Testis (tissue), 2 donors: ENCODE measurements at regions not wholly inside any gene's neighbourhood (a gene's known extent, or its start where the extent isn't known, plus 50 kb on each side); places are given as distances from the start of the nearest gene placed in this dataset.

Experiments
- DNase-seq: peaks from one replicate; pipeline ENCODE4 v3.0.0-alpha.2; 2019
- H3K27ac ChIP-seq, 2 donors: fragments of 200-600 bp; sonication (generic); one replicate each; pipeline ENCODE4 v1.5.1; 2019
- H3K27me3 ChIP-seq: fragments of 200-600 bp; sonication (generic); one replicate; pipeline ENCODE4 v1.5.1; 2019
- H3K36me3 ChIP-seq: fragments of 200-600 bp; sonication (generic); one replicate; pipeline ENCODE4 v1.5.1; 2017; ENCODE audit warnings: low read depth; ENCODE audit errors: missing control alignments
- H3K4me1 ChIP-seq: fragments of 200-600 bp; sonication (generic); one replicate; pipeline ENCODE4 v1.5.1; 2019
- H3K4me3 ChIP-seq, 2 donors: fragments of 200-600 bp; sonication (generic); one replicate each; pipeline ENCODE4 v1.5.1; 2017 to 2019
- H3K9me3 ChIP-seq: fragments of 200-600 bp; sonication (generic); one replicate; pipeline ENCODE4 v1.5.1; 2017
- POLR2A ChIP-seq: fragments of 450-650 bp; IDR thresholded peaks from one replicate; pipeline ENCODE4 v1.6.1; 2017; ENCODE audit warnings: antibody characterized with exemption, mild to moderate bottlenecking, moderate library complexity
- WGBS, 2 donors: methylation state at CpG; one replicate each; pipeline ENCODE4 v1.1.5; 2018; 5-methylcytosine and 5-hydroxymethylcytosine counted together
- intact Hi-C: fragments of 100-400 bp; cut with DNase I; formaldehyde crosslinking; loops from one replicate; pipeline ENCODE4 v1.15.1; 2023; ENCODE audit warnings: low total_unique reads
- TF ChIP-seq, protein P1 (sequence below), 3 experiments: fragments of 450-650 bp in 2 of 3; fragments of 200-600 bp in 1 of 3; sonication (generic) in 1 of 3; IDR thresholded peaks; one replicate each; pipeline ENCODE4 v1.5.1; 2016 to 2019; ENCODE audit warnings: antibody characterized with exemption in 3 of 3, mild to moderate bottlenecking in 2 of 3, moderate library complexity in 1 of 3

DNA sequence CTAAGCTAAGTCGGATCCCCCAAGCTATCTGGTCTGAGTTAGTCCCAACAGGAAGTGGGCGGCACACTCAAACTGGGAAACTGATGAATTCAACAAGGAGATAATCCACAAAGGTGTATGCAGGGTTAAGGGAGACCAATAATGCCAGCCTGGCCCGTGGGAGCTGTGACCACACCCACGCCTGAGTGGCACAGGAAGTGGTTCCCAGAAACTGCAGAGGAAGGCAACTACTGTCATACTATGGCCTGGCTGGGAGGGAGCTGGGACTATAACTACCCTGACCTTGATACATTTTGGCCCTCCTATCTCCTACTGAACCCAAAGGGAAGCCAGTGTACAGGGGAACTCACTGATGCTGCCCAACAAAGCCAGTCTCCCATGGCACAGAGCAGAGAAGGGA, 85.5 kb upstream of the TDRD3 start:
- Histone ChIP-seq H3K4me1 (no peaks in the 10 kb centered on the region), H3K4me3 (no peak overlapping the region), H3K27ac (no peak overlapping the region), H3K9me3 (no peaks in the 10 kb centered on the region), H3K27me3 (no peaks in the 10 kb centered on the region), H3K36me3 (no peaks in the 10 kb centered on the region)
- intact Hi-C loops, result no loop called here
- DNase-seq, result no peak
- TF ChIP-seq, protein P1, sequence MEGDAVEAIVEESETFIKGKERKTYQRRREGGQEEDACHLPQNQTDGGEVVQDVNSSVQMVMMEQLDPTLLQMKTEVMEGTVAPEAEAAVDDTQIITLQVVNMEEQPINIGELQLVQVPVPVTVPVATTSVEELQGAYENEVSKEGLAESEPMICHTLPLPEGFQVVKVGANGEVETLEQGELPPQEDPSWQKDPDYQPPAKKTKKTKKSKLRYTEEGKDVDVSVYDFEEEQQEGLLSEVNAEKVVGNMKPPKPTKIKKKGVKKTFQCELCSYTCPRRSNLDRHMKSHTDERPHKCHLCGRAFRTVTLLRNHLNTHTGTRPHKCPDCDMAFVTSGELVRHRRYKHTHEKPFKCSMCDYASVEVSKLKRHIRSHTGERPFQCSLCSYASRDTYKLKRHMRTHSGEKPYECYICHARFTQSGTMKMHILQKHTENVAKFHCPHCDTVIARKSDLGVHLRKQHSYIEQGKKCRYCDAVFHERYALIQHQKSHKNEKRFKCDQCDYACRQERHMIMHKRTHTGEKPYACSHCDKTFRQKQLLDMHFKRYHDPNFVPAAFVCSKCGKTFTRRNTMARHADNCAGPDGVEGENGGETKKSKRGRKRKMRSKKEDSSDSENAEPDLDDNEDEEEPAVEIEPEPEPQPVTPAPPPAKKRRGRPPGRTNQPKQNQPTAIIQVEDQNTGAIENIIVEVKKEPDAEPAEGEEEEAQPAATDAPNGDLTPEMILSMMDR (IDR thresholded peaks at IDR 0.05), result no peak
- TF ChIP-seq POLR2A, result no peak
- WGBS, 2 donors, result 76 to 77% methylated on average over 4 of the region's 4 CpGs

- H3K4me1 ChIP-seq, result no peaks in the 10 kb centered on the region
- 59 to 72% methylated on average over 5 of the region's 5 CpGs for WGBS, 2 donors
- DNase-seq, result no peak
- intact Hi-C loops, result no loop called here
- TF ChIP-seq, protein P1 (IDR thresholded peaks at IDR 0.05), result no peak
- TF ChIP-seq POLR2A, result no peak
- no peaks in the 10 kb centered on the region for H3K9me3 ChIP-seq
- no peak overlapping the region for H3K27ac ChIP-seq
- no peaks in the 10 kb centered on the region for H3K27me3 ChIP-seq
- no peaks in the 10 kb centered on the region for H3K36me3 ChIP-seq
- H3K4me3 ChIP-seq, result no peak overlapping the region
Observed at GRCh38 chr13:60312851-60313505, 84.0 kb upstream of the TDRD3 start.

GRCh38 chr13:60318186-60318585, 78.8 kb upstream of the TDRD3 start:
- H3K9me3 ChIP-seq, result no peaks in the 10 kb centered on the region
- intact Hi-C loops, result no loop called here
- no peaks in the 10 kb centered on the region for H3K36me3 ChIP-seq
- no peak for DNase-seq
- WGBS, 2 donors, result 72 to 75% methylated on average over 3 of the region's 3 CpGs
- H3K4me1 ChIP-seq, result no peaks in the 10 kb centered on the region
- H3K27me3 ChIP-seq, result no peaks in the 10 kb centered on the region
- H3K27ac ChIP-seq, result no peak overlapping the region
- TF ChIP-seq, protein P1 (IDR thresholded peaks at IDR 0.05), result no peak
- TF ChIP-seq POLR2A, result no peak
- H3K4me3 ChIP-seq, result no peak overlapping the region

- no peaks in the 10 kb centered on the region for H3K36me3 ChIP-seq
- 77 to 96% methylated on average over 2 of the region's 2 CpGs for WGBS, 2 donors
- H3K9me3 ChIP-seq, result no peaks in the 10 kb centered on the region
- H3K4me3 ChIP-seq, result no peak overlapping the region
- no peaks in the 10 kb centered on the region for H3K4me1 ChIP-seq
- no peak for DNase-seq
- no peak overlapping the region for H3K27ac ChIP-seq
- H3K27me3 ChIP-seq, result no peaks in the 10 kb centered on the region
- no peak for TF ChIP-seq POLR2A
- TF ChIP-seq, protein P1 (IDR thresholded peaks at IDR 0.05), result no peak
- intact Hi-C loops, result no loop called here
Observed at GRCh38 chr13:60324131-60324530, 72.9 kb upstream of the TDRD3 start.

GRCh38 chr13:60326273-60326672, 70.7 kb upstream of the TDRD3 start:
- H3K27me3 ChIP-seq, result no peaks in the 10 kb centered on the region
- WGBS, 2 donors, result 93 to 94% methylated on average over 3 of the region's 3 CpGs
- H3K27ac ChIP-seq, result no peak overlapping the region
- intact Hi-C loops, result no loop called here
- no peaks in the 10 kb centered on the region for H3K36me3 ChIP-seq
- no peak for DNase-seq
- TF ChIP-seq, protein P1 (IDR thresholded peaks at IDR 0.05), result no peak
- no peak for TF ChIP-seq POLR2A
- H3K4me1 ChIP-seq, result no peaks in the 10 kb centered on the region
- no peak overlapping the region for H3K4me3 ChIP-seq
- no peaks in the 10 kb centered on the region for H3K9me3 ChIP-seq
